Anterior cingulate cortex (tissue), 58 donors: ENCODE measurements at regions not wholly inside any gene's neighbourhood (a gene's known extent, or its start where the extent isn't known, plus 50 kb on each side); places are given as distances from the start of the nearest gene placed in this dataset.
A peak's percentile ranks its signal among the peaks of the same experiment; 100 is the strongest.

Experiments used
- DNase-seq, 58 donors: peaks; one replicate each; lab custom pipeline; 2025; lab: John Stamatoyannopoulos, UW

DNA sequence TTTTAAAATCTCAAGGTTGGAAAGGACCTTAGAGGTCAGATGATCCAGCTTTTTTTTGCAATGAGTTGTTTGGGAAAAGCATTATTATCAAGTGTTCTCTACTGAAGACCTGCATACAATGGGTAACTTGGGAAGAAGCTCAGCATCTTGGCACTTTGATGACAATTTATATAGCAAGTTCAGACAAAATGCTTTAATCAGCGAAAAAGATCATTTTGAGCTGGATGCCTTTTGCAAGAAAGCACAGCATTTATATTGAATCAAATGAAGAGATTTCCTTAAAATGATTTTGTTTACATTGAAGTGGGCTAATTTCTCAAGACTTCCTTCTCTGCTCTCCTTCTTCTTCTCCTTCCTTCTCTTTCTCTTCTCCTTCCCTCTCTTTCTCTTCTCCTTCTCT is 796.4 kb upstream of the CDH2 start:
- DNase-seq: no peak

DNA sequence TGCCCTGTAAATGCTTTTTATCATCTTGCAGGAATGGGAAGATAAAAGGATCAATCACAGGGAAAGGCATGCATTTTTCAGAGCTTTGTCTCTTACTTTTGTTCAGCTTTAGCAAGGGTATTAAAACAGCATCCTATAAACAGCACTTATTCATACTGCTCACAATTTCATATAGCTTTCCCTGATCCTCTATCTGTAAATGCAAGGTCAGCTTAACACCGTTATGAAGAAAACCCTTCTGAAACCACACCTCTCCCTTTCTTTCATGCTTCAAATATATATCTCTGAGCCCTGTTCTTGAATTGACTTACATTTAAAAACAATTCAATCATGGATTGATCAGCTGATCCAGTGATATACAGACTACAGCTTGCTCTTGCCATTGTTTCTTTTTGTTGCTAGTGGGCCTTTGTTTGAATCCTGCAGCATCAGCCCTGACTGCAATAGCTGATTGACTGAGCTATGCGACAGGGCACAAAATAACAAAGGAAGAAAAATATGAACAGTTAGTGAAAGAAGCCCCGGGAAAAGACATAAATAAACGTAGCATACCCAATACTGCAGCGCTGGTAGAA is 795.5 kb upstream of the CDH2 start:
- DNase-seq: no peak

- DNase-seq: no peak
Observed at GRCh38 chr18:28963481-28963880, 786.6 kb upstream of the CDH2 start.

- DNase-seq: no peak
Observed at GRCh38 chr18:28961669-28962228, 784.8 kb upstream of the CDH2 start.

- DNase-seq: no peak
Observed at GRCh38 chr18:28960146-28960545, 783.2 kb upstream of the CDH2 start.

- no peak for DNase-seq
Observed at GRCh38 chr18:28952339-28952738, 775.4 kb upstream of the CDH2 start.

- DNase-seq: no peak
Observed at GRCh38 chr18:28947900-28948299, 771.0 kb upstream of the CDH2 start.

DNA sequence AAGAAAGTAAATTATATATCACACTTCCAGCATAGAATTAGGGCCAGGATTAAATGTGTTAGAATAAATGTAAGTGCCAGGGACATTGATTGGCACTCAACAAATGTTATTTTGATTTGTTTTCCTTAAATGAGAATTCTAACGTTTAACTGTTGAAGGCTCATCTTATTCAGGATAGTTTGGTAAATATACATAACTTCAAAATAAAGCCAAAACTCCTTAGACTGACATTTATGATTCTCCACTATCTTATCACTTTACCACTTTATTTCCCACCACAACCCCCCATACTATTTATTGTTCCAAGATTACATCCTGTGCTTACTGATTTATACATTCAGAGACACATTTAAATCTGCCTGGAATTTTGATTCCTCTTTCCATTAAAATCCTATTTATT is 769.5 kb upstream of the CDH2 start:
- DNase-seq: no peak

DNA sequence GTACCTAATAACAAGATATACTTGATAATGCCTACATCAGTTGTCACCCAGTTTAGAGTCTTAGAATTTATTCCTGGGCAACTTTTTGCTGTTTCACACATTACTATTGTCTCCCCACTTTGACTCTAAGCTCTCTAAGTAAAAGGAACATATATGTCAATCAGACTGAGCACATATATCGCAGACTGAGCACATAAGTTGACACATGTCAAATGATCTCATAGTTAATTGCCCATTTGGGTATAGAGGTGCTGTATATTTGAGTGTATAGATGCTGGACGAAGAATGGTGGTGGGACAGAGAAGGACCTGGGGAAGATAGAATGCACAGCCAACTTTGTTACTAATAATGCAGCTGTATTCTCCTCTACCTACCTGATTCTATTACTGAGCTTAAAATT is 746.0 kb upstream of the CDH2 start:
- DNase-seq: no peak

DNA sequence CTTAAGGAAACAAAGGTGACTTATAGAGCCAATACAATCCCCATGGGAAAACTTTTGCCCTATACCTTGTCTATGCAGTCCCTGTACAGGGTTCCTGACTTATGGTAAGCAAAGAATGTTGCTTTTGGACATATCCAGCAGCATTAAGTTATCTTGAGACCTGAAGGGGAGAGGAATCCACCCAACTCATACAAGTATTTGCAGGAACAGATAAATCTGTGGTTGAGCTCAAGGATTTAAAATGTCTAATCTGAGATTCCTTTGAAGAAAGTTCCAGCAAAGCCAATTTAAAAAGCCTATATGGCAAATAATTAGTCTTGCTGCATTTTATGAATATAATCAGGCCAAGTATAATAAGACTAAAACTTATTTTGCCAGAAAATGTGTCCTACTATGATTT is 739.5 kb upstream of the CDH2 start:
- DNase-seq: no peak

GRCh38 chr18:28905509-28905908 is 728.6 kb upstream of the CDH2 start:
- no peak for DNase-seq

DNA sequence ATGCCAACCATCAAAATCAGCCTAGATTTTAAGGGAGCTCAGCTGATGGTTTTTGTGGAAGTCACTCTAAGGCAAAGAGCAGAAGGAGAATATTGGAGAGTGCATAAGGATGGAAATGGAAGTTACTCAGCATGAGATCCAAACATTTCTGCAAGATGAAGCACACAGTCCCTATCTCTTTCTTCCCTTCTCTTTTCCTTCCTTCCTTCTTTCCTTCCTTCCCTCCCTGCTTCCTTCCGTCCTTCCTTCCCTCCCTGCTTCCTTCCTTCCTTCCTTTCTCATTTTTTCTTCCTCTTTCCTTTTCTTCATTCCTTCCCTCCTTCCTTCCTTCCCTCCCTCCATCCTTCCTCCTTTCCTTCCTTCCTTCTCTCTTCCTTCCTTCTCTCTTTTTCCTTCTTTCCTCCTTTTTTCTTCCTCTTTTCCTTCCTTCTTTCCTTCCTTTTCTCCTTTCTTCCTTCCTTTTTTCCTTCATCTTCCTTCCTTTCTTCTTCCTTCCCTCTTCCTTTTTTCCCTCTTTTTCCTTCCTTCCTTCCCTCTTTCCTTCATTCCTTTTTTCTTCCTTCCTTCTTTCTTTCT is 727.9 kb upstream of the CDH2 start:
- DNase-seq: no peak

GRCh38 chr18:28903306-28903705 is 726.4 kb upstream of the CDH2 start:
- DNase-seq: no peak

DNA sequence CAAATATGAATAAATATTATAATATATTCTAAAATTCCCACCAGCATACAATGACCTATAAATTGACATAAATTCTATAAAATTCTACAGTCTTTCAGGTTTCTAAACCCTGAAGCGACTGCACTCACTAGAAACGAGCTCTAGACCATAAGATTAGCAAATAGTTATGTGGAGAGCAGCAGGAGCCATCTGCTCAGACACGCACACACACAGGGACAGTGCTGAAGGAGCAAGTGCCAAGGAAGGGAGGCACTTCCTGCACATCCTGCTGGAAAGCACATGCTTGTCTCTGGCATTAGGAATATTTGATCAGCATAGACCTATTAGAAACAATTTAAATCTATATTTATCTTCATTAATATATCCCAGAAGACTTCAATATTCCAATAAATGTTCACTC is 713.9 kb upstream of the CDH2 start:
- DNase-seq: no peak

GRCh38 chr18:28884304-28884703 is 707.4 kb upstream of the CDH2 start:
- DNase-seq: no peak

- no peak for DNase-seq
Observed at GRCh38 chr18:28880856-28881255, 703.9 kb upstream of the CDH2 start.

DNA sequence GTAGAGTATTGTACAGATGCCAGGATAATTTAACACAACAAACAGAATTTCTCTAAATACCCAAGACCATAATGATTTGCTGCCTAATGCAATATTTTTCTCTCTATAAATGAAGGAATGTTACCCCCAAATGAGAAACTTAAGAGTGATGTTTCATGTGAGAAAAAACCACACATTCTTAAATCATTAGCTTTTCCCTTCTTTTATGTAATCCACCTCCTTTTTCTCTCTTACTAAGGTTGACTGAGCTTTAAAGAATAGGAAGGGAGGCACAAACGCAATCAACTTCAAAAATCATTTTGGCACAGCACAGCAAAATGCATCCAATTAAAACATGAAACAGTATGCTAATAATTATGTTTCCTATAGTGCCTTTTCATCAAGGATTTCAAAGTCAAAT is 698.1 kb upstream of the CDH2 start:
- no peak for DNase-seq

DNA sequence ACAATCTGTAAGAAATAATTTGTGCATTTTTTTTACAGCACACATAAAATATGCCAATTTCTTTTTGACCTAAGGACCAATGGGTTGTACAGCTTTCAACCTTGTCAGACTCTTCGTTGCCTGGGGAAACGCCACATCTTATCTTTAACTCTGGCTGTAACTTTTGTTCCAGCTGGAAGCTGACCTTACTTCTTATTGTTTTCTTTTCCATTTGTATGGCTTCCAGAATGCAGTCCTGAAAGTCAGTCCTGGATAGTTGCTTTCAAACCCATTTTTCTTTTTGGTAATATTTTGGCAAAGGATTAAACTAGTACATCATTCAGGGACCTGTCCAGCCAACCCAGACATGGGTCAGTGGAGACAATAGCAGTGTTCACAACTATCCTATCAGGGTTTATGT is 686.5 kb upstream of the CDH2 start:
- DNase-seq: no peak

DNA sequence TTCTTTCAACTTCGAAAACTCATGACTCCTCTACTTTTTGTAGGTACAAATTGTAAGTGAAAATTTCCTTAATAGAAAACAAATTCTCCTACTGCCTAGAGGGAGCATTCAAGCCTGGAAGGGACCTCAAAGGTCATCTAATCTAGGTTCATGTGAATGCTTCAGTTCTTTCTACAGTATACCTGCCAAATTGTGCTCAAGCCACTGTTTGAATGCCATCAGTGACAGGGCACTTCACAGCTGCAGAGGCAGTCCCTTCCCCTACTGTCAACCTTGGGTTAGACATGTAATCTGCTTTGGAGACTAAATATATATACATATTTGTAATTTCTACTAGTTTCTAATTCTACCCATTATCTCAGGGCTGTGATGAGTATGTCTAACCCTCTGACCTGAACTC is 681.3 kb upstream of the CDH2 start:
- no peak for DNase-seq

DNA sequence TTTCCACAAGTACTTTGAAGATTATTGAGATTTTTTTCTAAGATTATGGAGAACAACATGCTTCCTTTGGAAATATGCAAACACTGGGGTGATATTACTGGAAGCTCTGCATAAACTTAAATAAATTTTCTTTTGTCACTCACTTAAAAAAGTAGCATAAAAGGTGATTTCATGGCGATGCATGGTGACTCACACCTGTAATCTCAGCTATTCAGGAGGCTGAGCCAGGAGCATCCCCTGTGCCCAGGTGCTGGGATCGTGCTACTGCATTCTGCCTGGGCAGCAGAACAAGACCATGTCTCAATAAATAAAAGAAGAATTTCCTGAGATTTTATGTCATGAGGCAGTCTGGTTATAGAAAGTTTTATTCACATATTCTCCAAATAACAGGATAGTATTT is 679.1 kb upstream of the CDH2 start:
- DNase-seq: no peak

DNA sequence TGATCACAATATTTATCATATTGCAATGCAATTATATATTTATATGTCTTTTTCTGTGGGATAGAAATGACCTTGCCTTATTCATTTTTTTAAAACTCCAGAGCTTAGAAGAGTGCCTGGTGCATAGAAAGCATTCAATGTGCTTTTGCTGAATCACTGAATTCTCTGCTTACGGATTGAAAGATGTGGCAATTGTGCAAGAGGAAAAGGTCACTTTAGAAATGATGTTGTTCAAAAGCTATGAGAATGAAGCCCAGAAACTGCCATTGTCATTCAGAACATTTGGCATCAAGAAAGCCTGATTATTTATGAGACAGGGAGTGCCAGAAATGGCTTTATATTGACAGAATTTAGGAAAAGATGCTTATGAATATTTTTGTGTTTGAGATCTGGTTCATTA is 678.6 kb upstream of the CDH2 start:
- DNase-seq: peak in 2 of 58 donors; percentile 13 to 47

DNA sequence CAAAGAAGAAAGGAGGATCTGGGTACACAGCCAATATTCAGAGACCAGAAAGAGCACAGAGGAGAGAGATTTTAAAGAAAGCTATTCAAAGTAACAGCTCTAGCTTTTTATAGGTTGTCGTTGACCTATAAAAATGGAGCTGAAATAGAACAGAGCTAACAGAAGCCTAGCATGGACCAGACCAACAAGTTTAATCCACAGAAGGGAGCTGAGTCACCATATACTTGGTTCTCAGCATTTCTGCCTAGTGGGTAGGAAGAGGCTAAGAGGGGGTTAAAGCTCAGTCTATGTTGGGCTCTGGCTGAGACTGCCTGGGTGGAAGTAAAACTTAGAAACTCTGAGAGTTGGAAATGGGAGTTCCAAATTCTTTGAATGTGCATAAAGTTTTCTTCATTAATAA is 678.0 kb upstream of the CDH2 start:
- no peak for DNase-seq

DNA sequence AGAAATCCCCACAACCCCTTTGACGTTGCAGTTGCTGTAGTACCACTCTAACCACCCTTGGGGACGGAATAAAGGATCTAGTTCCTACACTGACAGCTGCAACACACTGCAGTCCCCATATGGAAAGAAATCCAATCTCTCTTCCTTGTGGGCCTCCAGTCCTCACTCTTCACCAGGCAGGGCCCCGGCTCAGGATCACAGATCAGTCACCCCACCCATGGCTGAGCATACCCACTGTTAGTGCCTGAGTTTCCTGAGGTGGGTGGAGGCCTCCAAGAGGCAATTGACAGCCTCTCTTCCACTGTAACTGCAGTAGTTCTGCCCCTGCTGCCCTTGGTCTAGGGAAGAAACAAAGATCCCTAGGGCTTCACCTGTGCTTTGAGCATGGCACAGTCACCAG is 670.0 kb upstream of the CDH2 start:
- no peak for DNase-seq
